GM18909 (cell line): ENCODE measurements at regions not wholly inside any gene's neighbourhood (a gene's known extent, or its start where the extent isn't known, plus 50 kb on each side); places are given as distances from the start of the nearest gene placed in this dataset.
"Not testable (repeated sequence)": the region's sequence is repeated elsewhere in the genome, so short reads cannot be mapped to it uniquely, and the experiment has no call there.

ENCODE experiments used
- ATAC-seq: cut with Tn5 transposase; IDR thresholded peaks from one replicate; pipeline ENCODE4 v1.9.1; 2021; ENCODE audit warnings: mild to moderate bottlenecking; ENCODE audit not compliant: unreplicated experiment, poor library complexity

GRCh38 chr13:30520571-30520970 lies 54.8 kb upstream of the HMGB1 start:
- no peak for ATAC-seq

DNA sequence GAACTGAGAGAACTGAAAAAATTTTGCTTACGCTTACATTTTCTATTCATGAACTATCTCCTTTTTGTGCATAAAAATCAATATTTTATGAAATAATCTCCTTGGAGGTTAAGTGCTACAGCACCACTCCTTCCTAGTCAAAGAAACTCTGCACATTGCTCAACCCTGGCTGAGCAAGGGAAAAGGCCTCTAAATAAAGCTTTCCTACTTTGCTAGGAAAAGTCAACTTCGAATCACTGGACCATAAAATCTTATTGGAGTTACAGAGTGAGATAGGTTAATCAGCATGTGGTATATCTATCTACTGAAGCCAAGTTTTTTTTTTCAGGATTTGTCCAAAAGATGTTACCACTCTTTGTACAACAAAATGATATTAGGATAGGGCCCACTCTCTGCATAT lies 57.5 kb upstream of the HMGB1 start:
- no peak for ATAC-seq

GRCh38 chr13:30523817-30524216 lies 58.1 kb upstream of the HMGB1 start:
- not testable (repeated sequence) for ATAC-seq

- not testable (repeated sequence) for ATAC-seq
Observed at GRCh38 chr13:30525212-30525611, 59.5 kb upstream of the HMGB1 start.

GRCh38 chr13:30526612-30527495 lies 61.1 kb upstream of the HMGB1 start:
- no peak for ATAC-seq

GRCh38 chr13:30529085-30529834 lies 63.5 kb upstream of the HMGB1 start:
- ATAC-seq, result peak; percentile 83

GRCh38 chr13:30535046-30535445 lies 69.3 kb upstream of the HMGB1 start:
- ATAC-seq, result no peak

DNA sequence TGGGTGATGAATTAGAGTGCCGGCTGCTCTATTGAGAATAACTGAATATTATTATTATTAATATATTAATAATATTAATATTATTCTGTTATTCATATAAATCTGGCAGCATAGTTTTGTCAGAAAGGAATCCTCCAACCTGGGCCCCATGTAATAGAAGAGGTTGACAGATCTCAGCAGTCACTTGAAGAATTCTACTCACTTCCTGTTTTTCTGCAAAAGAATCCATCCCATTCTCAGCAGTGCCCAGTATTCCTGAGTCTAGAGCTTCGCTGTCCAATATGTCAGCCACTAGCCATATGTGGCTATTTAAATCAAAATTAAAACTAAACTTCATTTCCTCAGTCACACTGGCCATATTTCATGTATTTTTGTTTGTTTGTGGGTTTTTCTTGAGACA lies 72.4 kb upstream of the USPL1 start:
- no peak for ATAC-seq

DNA sequence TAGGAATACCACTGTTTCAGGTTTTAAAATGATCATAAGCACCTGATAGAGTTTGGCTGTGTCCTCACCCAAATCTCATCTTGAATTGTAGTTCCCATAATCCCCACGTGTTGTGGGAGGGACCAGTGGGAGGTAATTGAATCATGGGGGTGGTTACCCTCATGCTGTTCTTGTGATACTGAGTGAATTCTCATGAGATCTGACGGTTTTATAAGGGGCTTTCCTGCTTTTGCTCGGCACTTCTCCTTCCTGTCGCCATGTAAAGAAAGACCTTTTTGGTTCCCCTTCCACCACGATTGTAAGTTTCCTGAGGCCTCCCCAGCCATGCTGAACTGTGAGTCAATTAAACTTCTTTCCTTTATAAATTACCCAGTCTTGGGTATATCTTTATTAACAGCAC lies 69.7 kb upstream of the USPL1 start:
- not testable (repeated sequence) for ATAC-seq

DNA sequence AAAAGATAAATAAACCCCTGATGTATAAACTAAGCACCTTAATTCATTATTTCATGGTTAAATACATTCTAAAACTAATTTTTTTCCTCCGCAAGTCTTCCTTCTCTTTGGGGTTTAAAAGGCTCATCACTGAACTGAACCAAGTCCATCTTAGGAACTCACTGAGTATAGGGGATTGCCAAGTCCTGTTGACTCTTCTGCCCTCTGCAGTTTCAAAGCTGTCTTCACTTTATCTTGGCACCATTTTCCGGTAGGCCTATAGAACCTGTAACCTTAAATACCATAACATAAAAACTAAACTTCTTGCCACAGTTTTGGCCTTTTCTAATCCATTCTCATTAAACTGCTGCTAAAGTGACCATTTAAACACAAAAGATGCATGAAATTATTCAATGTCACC lies 66.5 kb upstream of the USPL1 start:
- peak; percentile 68 for ATAC-seq

- ATAC-seq, result no peak
Observed at GRCh38 chr13:30552567-30552966, 65.2 kb upstream of the USPL1 start.

DNA sequence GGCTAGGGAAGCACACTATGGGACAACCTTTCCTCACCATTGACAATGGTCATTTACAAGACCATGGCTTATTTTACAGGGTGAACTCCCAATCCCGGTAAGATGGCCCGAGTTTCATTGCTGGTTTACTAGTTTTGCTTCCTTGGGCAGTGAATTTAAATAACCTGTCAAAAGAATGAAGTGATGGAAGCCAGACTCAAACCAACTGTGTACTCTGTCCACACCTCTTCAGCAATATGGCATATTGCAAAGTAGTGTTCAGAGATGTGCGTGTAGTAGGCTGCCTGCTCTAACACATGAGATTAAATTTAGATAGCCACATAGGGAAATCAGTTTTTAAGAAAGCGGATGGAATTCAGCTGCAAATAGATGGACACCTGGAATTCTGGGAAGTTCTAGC lies 58.4 kb upstream of the USPL1 start:
- ATAC-seq, result no peak

DNA sequence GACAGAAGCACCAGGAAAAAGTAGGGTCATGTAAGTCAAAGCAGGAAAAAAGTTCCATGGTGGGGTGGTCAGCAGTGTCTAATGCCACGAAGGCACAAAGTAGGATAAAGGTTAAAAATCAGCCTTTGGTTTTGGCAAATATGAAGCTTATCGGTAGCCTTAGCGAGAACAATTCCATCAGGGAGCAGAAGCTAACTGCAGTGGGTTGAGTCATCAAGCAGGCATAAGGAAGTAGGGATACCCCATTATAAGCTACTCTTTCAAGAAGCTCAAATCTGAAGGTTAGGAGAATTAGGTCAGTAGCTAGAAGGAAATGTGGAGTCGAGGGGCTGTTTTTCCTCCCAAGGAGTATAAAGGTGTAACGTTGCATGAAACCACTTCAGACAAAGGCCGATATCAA lies 57.5 kb upstream of the USPL1 start:
- no peak for ATAC-seq

DNA sequence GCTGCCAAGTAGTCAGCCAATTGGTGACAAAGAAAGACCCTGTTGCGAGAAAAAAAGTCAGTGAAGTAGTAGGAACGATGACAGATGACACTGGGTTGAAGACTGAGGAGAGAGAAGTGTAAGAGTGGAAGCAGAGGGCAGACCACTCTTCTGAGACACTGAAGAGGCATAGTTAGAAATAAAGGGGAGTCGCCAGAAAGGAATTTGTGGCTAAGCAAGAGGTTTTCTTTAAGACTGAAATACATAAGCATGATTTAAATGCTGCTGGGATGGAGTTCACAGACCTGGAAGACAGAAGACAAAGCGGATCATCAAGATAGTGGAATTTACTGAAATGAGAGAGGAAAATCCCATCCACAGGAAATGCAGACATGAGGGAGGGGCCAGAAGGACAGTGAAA lies 56.2 kb upstream of the USPL1 start:
- ATAC-seq, result no peak

- no peak for ATAC-seq
Observed at GRCh38 chr13:30564489-30564888, 53.2 kb upstream of the USPL1 start.

GRCh38 chr13:30565658-30566057 lies 52.1 kb upstream of the USPL1 start:
- no peak for ATAC-seq

GRCh38 chr13:30567072-30567471 lies 50.6 kb upstream of the USPL1 start:
- ATAC-seq, result peak; percentile 43
